Endothelial cell of umbilical vein (primary cell): ENCODE measurements at regions not wholly inside any gene's neighbourhood (a gene's known extent, or its start where the extent isn't known, plus 50 kb on each side); places are given as distances from the start of the nearest gene placed in this dataset.

Source experiments
- BruUV-seq: library from RNA; stranded (reverse); fragments of 400-500 nt; replicated peaks from 2 replicates; lab custom pipeline; 2021; lab: Mats Ljungman, UMichigan
- CTCF ChIA-PET: fragments of 300-600, 350-600 bp; sonication (Branson Sonifier 250); formaldehyde crosslinking; loops from one replicate; lab custom pipeline; 2021; ENCODE audit warnings: antibody characterized with exemption, inconsistent platforms; lab: Charles Lee
- POLR2A ChIA-PET: fragments of 300-600, 350-600 bp; sonication (Branson Sonifier 250); formaldehyde crosslinking; loops from one replicate; lab custom pipeline; 2021; ENCODE audit warnings: antibody characterized with exemption, inconsistent platforms; lab: Charles Lee
- DNase-seq: peaks from one replicate; pipeline ENCODE4 v3.0.0-alpha.2; 2011; ENCODE audit warnings: low read depth, low spot score
- FAIRE-seq: peaks from 2 replicates; lab custom pipeline; 2011; peaks lifted over from hg19 to GRCh38; lab: Jason Lieb, UNC
- H2AFZ ChIP-seq: 2 replicates; pipeline ENCODE4 v1.6.0; 2012; ENCODE audit warnings: low read depth, low read length, control low read depth, inconsistent platforms
- H3K27ac ChIP-seq: 2 replicates; pipeline ENCODE4 v1.5.1; 2011; ENCODE audit warnings: low read depth, mild to moderate bottlenecking, control low read depth, low read length, moderate library complexity; ENCODE audit not compliant: insufficient read depth
- H3K27me3 ChIP-seq, 2 experiments: 2 replicates each; pipeline versions ENCODE4 v1.6.0 to v1.6.1; 2011; ENCODE audit warnings: low read length in 2 of 2, mixed read lengths in 1 of 2; ENCODE audit not compliant: control insufficient read depth in 2 of 2, insufficient read depth in 2 of 2
- H3K36me3 ChIP-seq, 2 experiments: 2 replicates in 1 of 2; 3 replicates in 1 of 2; pipeline ENCODE4 v1.5.1; 2011; ENCODE audit warnings: low read length in 2 of 2, mild to moderate bottlenecking in 1 of 2, moderate library complexity in 1 of 2; ENCODE audit not compliant: control insufficient read depth in 2 of 2, insufficient read depth in 2 of 2; ENCODE audit errors: extremely low read depth in 1 of 2
- H3K4me1 ChIP-seq: 3 replicates; pipeline ENCODE4 v1.5.1; 2011; ENCODE audit warnings: mild to moderate bottlenecking, low read length; ENCODE audit not compliant: control insufficient read depth, insufficient read depth; ENCODE audit errors: extremely low read depth
- H3K4me2 ChIP-seq: 2 replicates; pipeline ENCODE4 v1.6.1; 2011; ENCODE audit warnings: low read length, control low read depth, mixed read lengths; ENCODE audit not compliant: insufficient read depth
- H3K4me3 ChIP-seq, 3 experiments: fragments of 200-600 bp in 1 of 3; sonication (generic), shearing (Covaris generic) in 1 of 3; replicated peaks in 1 of 3; 2 replicates each; pipeline ENCODE4 v1.5.1; 2011 to 2016; ENCODE audit warnings: control low read depth in 3 of 3, low read length in 3 of 3, mild to moderate bottlenecking in 2 of 3, inconsistent platforms in 1 of 3, low read depth in 1 of 3, moderate library complexity in 1 of 3; ENCODE audit not compliant: insufficient read depth in 1 of 3
- H3K79me2 ChIP-seq: 2 replicates; pipeline ENCODE4 v1.6.0; 2012; ENCODE audit warnings: low read length, inconsistent platforms; ENCODE audit not compliant: control insufficient read depth, insufficient read depth
- H3K9ac ChIP-seq: replicated peaks from 2 replicates; pipeline ENCODE3; 2011; ENCODE audit warnings: low read length, control low read depth; ENCODE audit not compliant: insufficient read depth; ENCODE audit errors: extremely low read depth
- H3K9me1 ChIP-seq: replicated peaks from 3 replicates; pipeline ENCODE4 v1.6.0; 2011; ENCODE audit warnings: mild to moderate bottlenecking, low read length; ENCODE audit not compliant: control insufficient read depth, insufficient read depth; ENCODE audit errors: extremely low read depth
- H3K9me3 ChIP-seq: replicated peaks from 2 replicates; pipeline ENCODE4 v1.5.1; 2012; ENCODE audit warnings: low read length, inconsistent platforms; ENCODE audit not compliant: control insufficient read depth, insufficient read depth
- H4K20me1 ChIP-seq: replicated peaks from 2 replicates; pipeline ENCODE3; 2011; ENCODE audit warnings: mild to moderate bottlenecking, low read length; ENCODE audit not compliant: control insufficient read depth, insufficient read depth; ENCODE audit errors: extremely low read depth
- EZH2 ChIP-seq: IDR thresholded peaks from 2 replicates; pipeline ENCODE4 v1.6.1; 2012; ENCODE audit warnings: borderline replicate concordance, low read depth, mild to moderate bottlenecking, moderate library complexity, low read length, inconsistent platforms; ENCODE audit not compliant: severe bottlenecking
- FOS ChIP-seq: IDR thresholded peaks from 2 replicates; pipeline ENCODE4 v1.6.1; 2011; ENCODE audit warnings: mild to moderate bottlenecking, low read length, moderate library complexity, borderline replicate concordance; ENCODE audit not compliant: insufficient read depth
- GATA2 ChIP-seq: IDR thresholded peaks from 2 replicates; pipeline ENCODE4 v1.7.0; 2011; ENCODE audit warnings: low read depth, mild to moderate bottlenecking, moderate library complexity, mixed read lengths, low read length; ENCODE audit not compliant: insufficient read length, insufficient read depth
- JUN ChIP-seq: IDR thresholded peaks from 2 replicates; pipeline ENCODE4 v1.6.1; 2011; ENCODE audit warnings: borderline replicate concordance, low read depth; ENCODE audit not compliant: insufficient read length, insufficient read depth
- MAX ChIP-seq: IDR thresholded peaks from 2 replicates; pipeline ENCODE4 v1.6.1; 2011; ENCODE audit not compliant: insufficient read depth, insufficient read length
- MYC ChIP-seq: IDR thresholded peaks from one replicate; pipeline ENCODE4 v1.6.1; 2011; ENCODE audit warnings: mild to moderate bottlenecking, low read depth, low read length
- POLR2A ChIP-seq: IDR thresholded peaks from 2 replicates; pipeline ENCODE4 v1.6.1; 2012; ENCODE audit warnings: low read depth, mild to moderate bottlenecking, control low read depth, low read length
- POLR2AphosphoS5 ChIP-seq: IDR thresholded peaks from 2 replicates; pipeline ENCODE4 v1.6.1; 2012; ENCODE audit warnings: low read depth, mild to moderate bottlenecking, control low read depth, low read length, moderate library complexity; ENCODE audit not compliant: insufficient read depth
- dilution Hi-C: fragments of 300-500 bp; cut with MboI; formaldehyde crosslinking; loops from one replicate; pipeline ENCODE4 v1.15.0; 2019; ENCODE audit warnings: low sequenced_read_pairs; ENCODE audit not compliant: extremely low pct_ligation_motif_present
- intact Hi-C: fragments of 100-400 bp; cut with micrococcal nuclease; formaldehyde crosslinking; loops from one replicate; pipeline ENCODE4 v1.10.0; 2022
- TF ChIP-seq, protein P1 (sequence below), 2 donors: IDR thresholded peaks; 1 replicate in 1 of 2; 2 replicates in 1 of 2; pipeline ENCODE4 v1.5.1; 2011; ENCODE audit warnings: low read length in 2 of 2, mild to moderate bottlenecking in 2 of 2, moderate library complexity in 2 of 2, control low read depth in 1 of 2, inconsistent platforms in 1 of 2, low read depth in 1 of 2; ENCODE audit not compliant: insufficient read depth in 1 of 2; ENCODE audit errors: extremely low read depth in 1 of 2

GRCh38 chr2:8506746-8507145 is 175.1 kb upstream of the ID2 start:
- Histone ChIP-seq H3K4me3 (no peak overlapping the region), H3K9me3 (peaks cover 2% of the 10 kb centered on the region), H4K20me1 (no peaks in the 10 kb centered on the region), H2AFZ (no peak overlapping the region), H3K9ac (no peak overlapping the region), H3K27ac (no peak overlapping the region), H3K79me2 (no peaks in the 10 kb centered on the region), H3K4me2 (no peak overlapping the region), H3K4me1 (no peaks in the 10 kb centered on the region), H3K27me3 (no peaks in the 10 kb centered on the region), H3K36me3 (no peaks in the 10 kb centered on the region), H3K9me1 (no peaks in the 10 kb centered on the region)
- ChIA-PET CTCF (no interaction called here), POLR2A (no interaction called here)
- no TSS peak for BruUV-seq
- TF ChIP-seq FOS (no peak), MAX (no peak), POLR2A (no peak), GATA2 (no peak), POLR2AphosphoS5 (no peak), MYC (no peak), JUN (no peak), EZH2 (no peak)
- TF ChIP-seq, protein P1, sequence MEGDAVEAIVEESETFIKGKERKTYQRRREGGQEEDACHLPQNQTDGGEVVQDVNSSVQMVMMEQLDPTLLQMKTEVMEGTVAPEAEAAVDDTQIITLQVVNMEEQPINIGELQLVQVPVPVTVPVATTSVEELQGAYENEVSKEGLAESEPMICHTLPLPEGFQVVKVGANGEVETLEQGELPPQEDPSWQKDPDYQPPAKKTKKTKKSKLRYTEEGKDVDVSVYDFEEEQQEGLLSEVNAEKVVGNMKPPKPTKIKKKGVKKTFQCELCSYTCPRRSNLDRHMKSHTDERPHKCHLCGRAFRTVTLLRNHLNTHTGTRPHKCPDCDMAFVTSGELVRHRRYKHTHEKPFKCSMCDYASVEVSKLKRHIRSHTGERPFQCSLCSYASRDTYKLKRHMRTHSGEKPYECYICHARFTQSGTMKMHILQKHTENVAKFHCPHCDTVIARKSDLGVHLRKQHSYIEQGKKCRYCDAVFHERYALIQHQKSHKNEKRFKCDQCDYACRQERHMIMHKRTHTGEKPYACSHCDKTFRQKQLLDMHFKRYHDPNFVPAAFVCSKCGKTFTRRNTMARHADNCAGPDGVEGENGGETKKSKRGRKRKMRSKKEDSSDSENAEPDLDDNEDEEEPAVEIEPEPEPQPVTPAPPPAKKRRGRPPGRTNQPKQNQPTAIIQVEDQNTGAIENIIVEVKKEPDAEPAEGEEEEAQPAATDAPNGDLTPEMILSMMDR (IDR thresholded peaks at IDR 0.05; ENCODE audit: extremely low read depth in 1 of 2, insufficient read depth in 1 of 2, low read depth in 1 of 2, low read length in 2 of 2), result no peak
- dilution Hi-C loops, result no loop called here
- intact Hi-C loops, result no loop called here
- DNase-seq (no peak), FAIRE-seq (no peak)
